PFSK-1 (cell line): ENCODE measurements at regions not wholly inside any gene's neighbourhood (a gene's known extent, or its start where the extent isn't known, plus 50 kb on each side); places are given as distances from the start of the nearest gene placed in this dataset.

Experiments used
- FOXP2 ChIP-seq: optimal IDR thresholded peaks from 2 replicates; pipeline ENCODE3; 2011; ENCODE audit warnings: borderline replicate concordance, control low read depth, inconsistent platforms; ENCODE audit not compliant: insufficient read depth; ENCODE audit errors: extremely low read length, extremely low read depth
- POLR2AphosphoS5 ChIP-seq: IDR thresholded peaks from 2 replicates; pipeline ENCODE4 v1.6.1; 2012; ENCODE audit warnings: low read depth, mild to moderate bottlenecking, control low read depth, low read length, moderate library complexity
- REST ChIP-seq, 2 experiments: IDR thresholded peaks; 2 replicates each; pipeline versions ENCODE4 v1.6.1 to v1.8.0; 2011 to 2012; ENCODE audit warnings: low read depth in 2 of 2, low read length in 2 of 2, control low read depth in 1 of 2, inconsistent platforms in 1 of 2, mild to moderate bottlenecking in 1 of 2, moderate library complexity in 1 of 2; ENCODE audit not compliant: insufficient read depth in 1 of 2
- SIN3A ChIP-seq: IDR thresholded peaks from 2 replicates; pipeline ENCODE4 v1.6.1; 2012; ENCODE audit warnings: mild to moderate bottlenecking, low read length, moderate library complexity, borderline replicate concordance; ENCODE audit not compliant: insufficient read depth
- TAF1 ChIP-seq: IDR thresholded peaks from 2 replicates; pipeline ENCODE4 v1.6.1; 2012; ENCODE audit warnings: low read length, control low read depth, borderline replicate concordance; ENCODE audit not compliant: insufficient read depth

- TF ChIP-seq TAF1 (no peak), REST (IDR thresholded peaks at IDR 0.05; ENCODE audit: insufficient read depth in 1 of 2, low read depth in 2 of 2, low read length in 2 of 2) (no peak), SIN3A (no peak), POLR2AphosphoS5 (no peak), FOXP2 (no peak)
These were observed 149.1 kb upstream of the USP24 start for GRCh38 chr1:55364216-55364615.

- TF ChIP-seq POLR2AphosphoS5 (no peak), SIN3A (no peak), REST (IDR thresholded peaks at IDR 0.05; ENCODE audit: insufficient read depth in 1 of 2, low read depth in 2 of 2, low read length in 2 of 2) (no peak), FOXP2 (no peak), TAF1 (no peak)
These were observed 148.1 kb upstream of the USP24 start for GRCh38 chr1:55363268-55363667.

GRCh38 chr1:55362558-55362957, 147.4 kb upstream of the USP24 start:
- TF ChIP-seq SIN3A: no peak
- TF ChIP-seq REST (IDR thresholded peaks at IDR 0.05; ENCODE audit: insufficient read depth in 1 of 2, low read depth in 2 of 2, low read length in 2 of 2): no peak
- TF ChIP-seq POLR2AphosphoS5: no peak
- no peak for TF ChIP-seq FOXP2
- TF ChIP-seq TAF1: no peak

- TF ChIP-seq POLR2AphosphoS5 (no peak), TAF1 (no peak)
These were observed 144.4 kb upstream of the USP24 start for GRCh38 chr1:55359611-55360010.

GRCh38 chr1:55358581-55358980, 143.4 kb upstream of the USP24 start:
- no peak for TF ChIP-seq REST (IDR thresholded peaks at IDR 0.05; ENCODE audit: insufficient read depth in 1 of 2, low read depth in 2 of 2, low read length in 2 of 2)
- no peak for TF ChIP-seq TAF1
- no peak for TF ChIP-seq SIN3A
- no peak for TF ChIP-seq POLR2AphosphoS5
- TF ChIP-seq FOXP2: no peak

- TF ChIP-seq SIN3A (no peak), POLR2AphosphoS5 (no peak), FOXP2 (no peak), TAF1 (no peak), REST (IDR thresholded peaks at IDR 0.05; ENCODE audit: insufficient read depth in 1 of 2, low read depth in 2 of 2, low read length in 2 of 2) (no peak)
These were observed 140.4 kb upstream of the USP24 start for GRCh38 chr1:55355549-55355948.
